Left cardiac atrium (tissue), 4 donors: ENCODE measurements at regions not wholly inside any gene's neighbourhood (a gene's known extent, or its start where the extent isn't known, plus 50 kb on each side); places are given as distances from the start of the nearest gene placed in this dataset.
"Not testable (repeated sequence)": the region's sequence is repeated elsewhere in the genome, so short reads cannot be mapped to it uniquely, and the experiment has no call there.

Experiments
- ATAC-seq, 2 donors: fragments of 200-7000 bp; cut with Tn5 transposase; one replicate each; pipeline ENCODE4 v1.9.1; 2020; ENCODE audit warnings: mild to moderate bottlenecking in 2 of 2, moderate library complexity in 2 of 2
- DNase-seq: peaks from one replicate; pipeline ENCODE4 v3.0.0-alpha.2; 2020
- intact Hi-C, 2 donors: fragments of 100-400 bp; cut with DNase I; formaldehyde crosslinking; loops; one replicate each; pipeline versions ENCODE4 v1.14.1 to v1.15.1; 2022 to 2023
- donor health status: DM: no; HTN: yes; CAD: no.
- donor health status: DM: no; HTN: yes; CAD: no; lungs with severe emphysema.
- donor health status: DM: yes; HTN: yes; CAD: no.
- donor health status: Dilated cardiomyopathy.

- no peak for ATAC-seq
- no peak for DNase-seq
- intact Hi-C loops: no loop called here
Observed at GRCh38 chr10:131549116-131549515, 237.6 kb upstream of the TCERG1L start.

- ATAC-seq (no peak), DNase-seq (no peak)
- intact Hi-C loops: no loop called here
Observed at GRCh38 chr10:131553121-131553520, 241.6 kb upstream of the TCERG1L start.

- DNase-seq: no peak
- intact Hi-C loops: no loop called here
- no peak for ATAC-seq
Observed at GRCh38 chr10:131553581-131553980, 242.1 kb upstream of the TCERG1L start.

GRCh38 chr10:131554821-131555220 lies 243.3 kb upstream of the TCERG1L start:
- no peak for ATAC-seq
- DNase-seq: no peak
- intact Hi-C loops: no loop called here

GRCh38 chr10:131555406-131555805 lies 243.9 kb upstream of the TCERG1L start:
- no peak for ATAC-seq
- no peak for DNase-seq
- intact Hi-C loops: no loop called here

- intact Hi-C loops: no loop called here
- DNase-seq: no peak
- no peak for ATAC-seq
Observed at GRCh38 chr10:131556061-131556896, 244.8 kb upstream of the TCERG1L start.

GRCh38 chr10:131556897-131557495 lies 245.5 kb upstream of the TCERG1L start:
- intact Hi-C loops: no loop called here
- DNase-seq (no peak), ATAC-seq (no peak)

GRCh38 chr10:131557956-131558355 lies 246.4 kb upstream of the TCERG1L start:
- ATAC-seq, DNase-seq, intact Hi-C loops: not testable (repeated sequence)

GRCh38 chr10:131559450-131559911 lies 248.0 kb upstream of the TCERG1L start:
- intact Hi-C loops: no loop called here
- no peak for ATAC-seq
- DNase-seq: no peak

GRCh38 chr10:131560166-131560565 lies 248.6 kb upstream of the TCERG1L start:
- DNase-seq (no peak), ATAC-seq (no peak)
- intact Hi-C loops: no loop called here

GRCh38 chr10:131560706-131561355 lies 249.3 kb upstream of the TCERG1L start:
- ATAC-seq (no peak), DNase-seq (no peak)
- intact Hi-C loops: no loop called here

- DNase-seq (no peak), ATAC-seq (no peak)
- intact Hi-C loops: no loop called here
Observed at GRCh38 chr10:131561897-131562296, 250.4 kb upstream of the TCERG1L start.

- intact Hi-C loops: no loop called here
- ATAC-seq (no peak), DNase-seq (no peak)
Observed at GRCh38 chr10:131563411-131563810, 251.9 kb upstream of the TCERG1L start.

- ATAC-seq (no peak), DNase-seq (no peak)
- intact Hi-C loops: no loop called here
Observed at GRCh38 chr10:131567279-131568162, 256.0 kb upstream of the TCERG1L start.

GRCh38 chr10:131568866-131569265 lies 257.3 kb upstream of the TCERG1L start:
- DNase-seq (no peak), ATAC-seq (no peak)
- intact Hi-C loops: no loop called here

- intact Hi-C loops: no loop called here
- DNase-seq (no peak), ATAC-seq (no peak)
Observed at GRCh38 chr10:131569851-131570715, 258.6 kb upstream of the TCERG1L start.

- no peak for ATAC-seq
- DNase-seq: no peak
- intact Hi-C loops: no loop called here
Observed at GRCh38 chr10:131570716-131571307, 259.3 kb upstream of the TCERG1L start.

GRCh38 chr10:131571346-131571745 lies 259.8 kb upstream of the TCERG1L start:
- ATAC-seq (no peak), DNase-seq (no peak)
- intact Hi-C loops: no loop called here
